ENCODE measurements at regions not wholly inside any gene's neighbourhood (a gene's known extent, or its start where the extent isn't known, plus 50 kb on each side); places are given as distances from the start of the nearest gene placed in this dataset.

DNA sequence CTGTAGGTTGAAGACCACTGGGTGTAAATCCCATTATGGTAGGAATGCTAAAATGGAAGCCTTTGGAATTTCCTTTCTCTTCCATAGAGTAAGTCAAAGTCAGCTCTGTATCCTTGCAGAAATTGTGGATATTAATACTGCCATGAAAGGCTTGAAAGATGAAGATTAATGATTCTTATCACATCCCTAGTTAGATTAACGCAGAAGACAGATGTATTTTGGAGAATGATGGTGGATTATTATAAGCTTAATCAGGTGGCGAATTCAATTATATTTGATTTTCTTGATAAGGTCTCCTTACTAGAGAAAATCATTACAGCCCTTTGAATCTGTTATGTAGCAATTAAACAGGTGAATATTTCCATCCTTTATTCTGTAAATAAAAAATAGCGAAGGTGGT is 270.1 kb downstream of the PHF14 start:
- Histone ChIP-seq H3K9ac (no peak overlapping the region), H3K79me2 (no peaks in the 10 kb centered on the region), H3K4me2 (ENCODE audit: low read length) (no peak overlapping the region), H3K36me3 (ENCODE audit: control insufficient read depth, insufficient read depth, low read length) (no peaks in the 10 kb centered on the region), H3K4me3 (ENCODE audit: low read depth, low read length) (no peak overlapping the region), H2AFZ (no peak overlapping the region), H3K9me3 (ENCODE audit: control insufficient read depth, low read length) (no peaks in the 10 kb centered on the region), H3K27ac (no peak overlapping the region), H3K4me1 (no peaks in the 10 kb centered on the region), H3K27me3 (ENCODE audit: control insufficient read depth, insufficient read depth, low read length) (no peaks in the 10 kb centered on the region)
- TF ChIP-seq, protein P1, sequence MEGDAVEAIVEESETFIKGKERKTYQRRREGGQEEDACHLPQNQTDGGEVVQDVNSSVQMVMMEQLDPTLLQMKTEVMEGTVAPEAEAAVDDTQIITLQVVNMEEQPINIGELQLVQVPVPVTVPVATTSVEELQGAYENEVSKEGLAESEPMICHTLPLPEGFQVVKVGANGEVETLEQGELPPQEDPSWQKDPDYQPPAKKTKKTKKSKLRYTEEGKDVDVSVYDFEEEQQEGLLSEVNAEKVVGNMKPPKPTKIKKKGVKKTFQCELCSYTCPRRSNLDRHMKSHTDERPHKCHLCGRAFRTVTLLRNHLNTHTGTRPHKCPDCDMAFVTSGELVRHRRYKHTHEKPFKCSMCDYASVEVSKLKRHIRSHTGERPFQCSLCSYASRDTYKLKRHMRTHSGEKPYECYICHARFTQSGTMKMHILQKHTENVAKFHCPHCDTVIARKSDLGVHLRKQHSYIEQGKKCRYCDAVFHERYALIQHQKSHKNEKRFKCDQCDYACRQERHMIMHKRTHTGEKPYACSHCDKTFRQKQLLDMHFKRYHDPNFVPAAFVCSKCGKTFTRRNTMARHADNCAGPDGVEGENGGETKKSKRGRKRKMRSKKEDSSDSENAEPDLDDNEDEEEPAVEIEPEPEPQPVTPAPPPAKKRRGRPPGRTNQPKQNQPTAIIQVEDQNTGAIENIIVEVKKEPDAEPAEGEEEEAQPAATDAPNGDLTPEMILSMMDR (IDR thresholded peaks at IDR 0.05) = no peak

GRCh38 chr7:11244149-11244548 is 270.5 kb downstream of the PHF14 start:
- H3K9ac ChIP-seq = no peak overlapping the region
- no peak overlapping the region for H2AFZ ChIP-seq
- H3K27me3 ChIP-seq (ENCODE audit: control insufficient read depth, insufficient read depth, low read length) = no peaks in the 10 kb centered on the region
- no peaks in the 10 kb centered on the region for H3K79me2 ChIP-seq
- no peaks in the 10 kb centered on the region for H3K36me3 ChIP-seq (ENCODE audit: control insufficient read depth, insufficient read depth, low read length)
- no peaks in the 10 kb centered on the region for H3K9me3 ChIP-seq (ENCODE audit: control insufficient read depth, low read length)
- no peak overlapping the region for H3K4me3 ChIP-seq (ENCODE audit: low read depth, low read length)
- TF ChIP-seq, protein P1 (IDR thresholded peaks at IDR 0.05) = no peak
- H3K4me1 ChIP-seq = no peaks in the 10 kb centered on the region
- H3K4me2 ChIP-seq (ENCODE audit: low read length) = no peak overlapping the region
- H3K27ac ChIP-seq = no peak overlapping the region

DNA sequence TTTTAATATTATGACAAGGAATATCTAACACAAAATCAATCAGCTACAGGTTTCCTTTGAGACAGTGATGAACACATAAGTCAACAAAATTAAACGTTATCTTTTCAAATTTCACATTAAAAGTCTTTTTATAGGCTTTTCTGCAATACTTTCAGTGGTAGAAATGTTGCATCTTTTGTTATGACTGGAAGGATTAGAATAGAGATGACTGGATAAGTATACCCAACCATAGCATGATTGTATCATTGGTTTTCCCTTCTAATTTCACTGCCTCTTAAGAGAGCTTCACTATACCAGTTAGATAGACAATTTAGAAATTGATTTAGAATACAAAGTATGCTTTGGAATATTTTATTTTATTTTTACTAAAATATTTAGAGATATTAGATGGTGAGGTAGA is 273.9 kb downstream of the PHF14 start:
- Histone ChIP-seq H3K27ac (no peak overlapping the region), H3K9me3 (ENCODE audit: control insufficient read depth, low read length) (no peaks in the 10 kb centered on the region), H2AFZ (no peak overlapping the region), H3K79me2 (no peaks in the 10 kb centered on the region), H3K4me2 (ENCODE audit: low read length) (no peak overlapping the region), H3K4me3 (ENCODE audit: low read depth, low read length) (no peak overlapping the region), H3K27me3 (ENCODE audit: control insufficient read depth, insufficient read depth, low read length) (no peaks in the 10 kb centered on the region), H3K4me1 (no peaks in the 10 kb centered on the region), H3K36me3 (ENCODE audit: control insufficient read depth, insufficient read depth, low read length) (no peaks in the 10 kb centered on the region), H3K9ac (no peak overlapping the region)
- TF ChIP-seq, protein P1 (IDR thresholded peaks at IDR 0.05) = no peak

DNA sequence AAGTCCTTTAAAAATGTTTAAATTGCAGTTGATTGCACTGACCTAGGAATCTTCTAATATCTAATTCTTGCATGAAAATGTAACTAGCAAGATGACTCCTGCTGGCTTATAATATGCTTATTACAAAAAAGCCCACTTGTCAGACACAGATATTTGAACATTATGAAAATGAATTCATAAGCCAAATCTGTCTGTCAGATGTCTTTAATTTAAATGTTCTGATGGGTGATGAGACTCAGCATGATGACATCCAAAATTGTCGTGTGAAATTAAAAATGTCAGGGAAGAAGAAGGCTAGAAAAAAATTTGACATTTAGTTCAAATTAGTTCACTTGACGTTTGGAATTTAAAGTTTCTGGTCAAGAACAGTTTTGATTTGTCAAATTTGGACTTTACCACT is 277.8 kb downstream of the PHF14 start:
- no peaks in the 10 kb centered on the region for H3K27me3 ChIP-seq (ENCODE audit: control insufficient read depth, insufficient read depth, low read length)
- H3K27ac ChIP-seq = no peak overlapping the region
- no peaks in the 10 kb centered on the region for H3K9me3 ChIP-seq (ENCODE audit: control insufficient read depth, low read length)
- no peak overlapping the region for H2AFZ ChIP-seq
- TF ChIP-seq, protein P1 (IDR thresholded peaks at IDR 0.05) = no peak
- no peaks in the 10 kb centered on the region for H3K79me2 ChIP-seq
- H3K4me3 ChIP-seq (ENCODE audit: low read depth, low read length) = no peak overlapping the region
- H3K9ac ChIP-seq = no peak overlapping the region
- no peak overlapping the region for H3K4me2 ChIP-seq (ENCODE audit: low read length)
- H3K36me3 ChIP-seq (ENCODE audit: control insufficient read depth, insufficient read depth, low read length) = no peaks in the 10 kb centered on the region
- no peaks in the 10 kb centered on the region for H3K4me1 ChIP-seq

DNA sequence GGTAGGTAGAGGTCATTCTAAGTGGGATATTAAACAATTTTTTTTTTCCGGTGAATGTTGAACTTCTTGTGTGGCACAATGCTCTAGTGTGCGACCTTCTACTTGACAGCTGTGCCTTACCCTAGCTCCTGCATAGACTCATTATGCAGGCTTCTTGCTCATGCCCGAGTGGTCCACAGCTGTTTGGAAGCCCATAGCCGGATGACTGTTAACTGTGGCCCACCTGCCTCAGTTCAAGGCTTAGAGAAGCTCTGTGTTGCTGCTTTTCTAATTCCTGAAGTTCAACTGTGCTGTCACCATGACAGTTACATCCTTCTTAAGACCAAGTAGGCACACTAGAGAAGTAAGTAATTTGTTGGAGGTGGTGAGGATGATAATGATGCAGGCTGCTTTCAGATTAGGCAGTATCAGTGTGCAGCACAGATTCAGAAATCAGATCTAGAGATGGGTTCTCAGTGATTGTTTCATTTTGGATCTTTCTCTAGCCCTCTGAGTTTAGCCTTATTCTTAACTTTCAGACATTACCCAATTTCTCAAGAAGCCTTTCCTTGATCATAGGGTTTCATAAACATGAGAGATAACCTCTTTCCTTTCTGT is 278.4 kb downstream of the PHF14 start:
- Histone ChIP-seq H3K27ac (no peak overlapping the region), H3K4me2 (ENCODE audit: low read length) (no peak overlapping the region), H3K9me3 (ENCODE audit: control insufficient read depth, low read length) (no peaks in the 10 kb centered on the region), H2AFZ (peak overlapping the region; percentile 15), H3K4me1 (no peaks in the 10 kb centered on the region), H3K27me3 (ENCODE audit: control insufficient read depth, insufficient read depth, low read length) (no peaks in the 10 kb centered on the region), H3K36me3 (ENCODE audit: control insufficient read depth, insufficient read depth, low read length) (no peaks in the 10 kb centered on the region), H3K9ac (no peak overlapping the region), H3K79me2 (no peaks in the 10 kb centered on the region), H3K4me3 (ENCODE audit: low read depth, low read length) (no peak overlapping the region)
- TF ChIP-seq, protein P1 (IDR thresholded peaks at IDR 0.05) = no peak

Measured in parathyroid adenoma (tissue), 2 donors.